G401 (cell line): ENCODE measurements at regions not wholly inside any gene's neighbourhood (a gene's known extent, or its start where the extent isn't known, plus 50 kb on each side); places are given as distances from the start of the nearest gene placed in this dataset.
"Not testable (repeated sequence)": the region's sequence is repeated elsewhere in the genome, so short reads cannot be mapped to it uniquely, and the experiment has no call there.

Experiments
- DNase-seq: peaks from one replicate; pipeline ENCODE4 v3.0.0-alpha.2; 2015; ENCODE audit warnings: low spot score
- in situ Hi-C: cut with HindIII; loops from 2 replicates; pipeline ENCODE4 v1.10.0; 2016; ENCODE audit warnings: low sequenced_read_pairs, mixed read lengths

- DNase-seq, result no peak
- in situ Hi-C loops, result no loop called here
Observed at GRCh38 chr1:208722592-208722991, 478.4 kb upstream of the PLXNA2 start.

GRCh38 chr1:208724079-208724478 lies 479.9 kb upstream of the PLXNA2 start:
- in situ Hi-C loops, result no loop called here
- DNase-seq, result no peak

GRCh38 chr1:208728815-208729214 lies 484.6 kb upstream of the PLXNA2 start:
- in situ Hi-C loops, result no loop called here
- no peak for DNase-seq

- DNase-seq, result no peak
- in situ Hi-C loops, result no loop called here
Observed at GRCh38 chr1:208731981-208732821, 488.0 kb upstream of the PLXNA2 start.

- in situ Hi-C loops, result no loop called here
- no peak for DNase-seq
Observed at GRCh38 chr1:208737161-208737560, 493.0 kb upstream of the PLXNA2 start.

GRCh38 chr1:208737922-208738321 lies 493.7 kb upstream of the PLXNA2 start:
- DNase-seq, result no peak
- in situ Hi-C loops, result no loop called here

- DNase-seq, in situ Hi-C loops: not testable (repeated sequence)
Observed at GRCh38 chr1:208739636-208740035, 495.5 kb upstream of the PLXNA2 start.

- in situ Hi-C loops, result no loop called here
- DNase-seq, result no peak
Observed at GRCh38 chr1:208741296-208741695, 497.1 kb upstream of the PLXNA2 start.

GRCh38 chr1:208743361-208743760 lies 499.2 kb upstream of the PLXNA2 start:
- no peak for DNase-seq
- in situ Hi-C loops, result no loop called here

GRCh38 chr1:208747979-208748378 lies 503.8 kb upstream of the PLXNA2 start:
- no peak for DNase-seq
- in situ Hi-C loops, result no loop called here

GRCh38 chr1:208748387-208749165 lies 504.4 kb upstream of the PLXNA2 start:
- DNase-seq, result no peak
- in situ Hi-C loops, result no loop called here

GRCh38 chr1:208756339-208756981 lies 512.3 kb upstream of the PLXNA2 start:
- peak; percentile 3 for DNase-seq

GRCh38 chr1:208757846-208758245 lies 513.7 kb upstream of the PLXNA2 start:
- in situ Hi-C loops, result no loop called here
- no peak for DNase-seq

More at GRCh38 chr1:208756339-208756981, 512.3 kb upstream of the PLXNA2 start:
- in situ Hi-C loops, result no loop called here

GRCh38 chr1:208759255-208759654 lies 515.1 kb upstream of the PLXNA2 start:
- in situ Hi-C loops, result no loop called here
- DNase-seq, result no peak

GRCh38 chr1:208763971-208764370 lies 519.8 kb upstream of the PLXNA2 start:
- DNase-seq, result no peak
- in situ Hi-C loops, result no loop called here

GRCh38 chr1:208766832-208767231 lies 522.6 kb upstream of the PLXNA2 start:
- no peak for DNase-seq
- in situ Hi-C loops, result no loop called here

- no peak for DNase-seq
- in situ Hi-C loops, result no loop called here
Observed at GRCh38 chr1:208767816-208768215, 523.6 kb upstream of the PLXNA2 start.

- in situ Hi-C loops, result no loop called here
- DNase-seq, result no peak
Observed at GRCh38 chr1:208772891-208773290, 528.7 kb upstream of the PLXNA2 start.

GRCh38 chr1:208775841-208776240 lies 531.7 kb upstream of the PLXNA2 start:
- in situ Hi-C loops, result no loop called here
- DNase-seq, result no peak

- no peak for DNase-seq
- in situ Hi-C loops, result no loop called here
Observed at GRCh38 chr1:208778417-208778816, 534.2 kb upstream of the PLXNA2 start.
